HAP-1 (cell line): ENCODE measurements at regions not wholly inside any gene's neighbourhood (a gene's known extent, or its start where the extent isn't known, plus 50 kb on each side); places are given as distances from the start of the nearest gene placed in this dataset.

Experiments
- DNase-seq, 2 experiments: peaks; one replicate each; pipeline ENCODE4 v3.0.0-alpha.2; 2016 to 2020; ENCODE audit warnings: low spot score in 2 of 2
- H3K27me3 ChIP-seq: fragments of 250-450 bp; sonication (Bioruptor Pico); 2 replicates; pipeline ENCODE4 v1.5.1; 2020; ENCODE audit warnings: low read depth, mild to moderate bottlenecking, moderate library complexity
- H3K36me3 ChIP-seq: fragments of 250-450 bp; sonication (Bioruptor Pico); replicated peaks from 2 replicates; pipeline ENCODE4 v1.5.1; 2020; ENCODE audit warnings: mild to moderate bottlenecking
- H3K4me1 ChIP-seq: fragments of 250-450 bp; sonication (Bioruptor Pico); 2 replicates; pipeline ENCODE4 v1.5.1; 2020; ENCODE audit warnings: mild to moderate bottlenecking
- H3K4me3 ChIP-seq: fragments of 250-450 bp; sonication (Bioruptor Pico); 2 replicates; pipeline ENCODE4 v1.5.1; 2020; ENCODE audit warnings: mild to moderate bottlenecking, moderate library complexity
- H3K9me3 ChIP-seq: fragments of 250-450 bp; sonication (Bioruptor Pico); 2 replicates; pipeline ENCODE4 v1.5.1; 2020; ENCODE audit warnings: mild to moderate bottlenecking, moderate library complexity
- in situ Hi-C: fragments of 300-500 bp; cut with MboI; formaldehyde crosslinking; loops from 3 replicates; pipeline ENCODE4 v1.14.3; 2020; ENCODE audit warnings: low sequenced_read_pairs, inconsistent platforms, mixed read lengths

- H3K27me3 ChIP-seq, result no peaks in the 10 kb centered on the region
- no peaks in the 10 kb centered on the region for H3K9me3 ChIP-seq
- no peaks in the 10 kb centered on the region for H3K4me1 ChIP-seq
- H3K36me3 ChIP-seq, result no peaks in the 10 kb centered on the region
- no peak overlapping the region for H3K4me3 ChIP-seq
- in situ Hi-C loops, result no loop called here
- no peak for DNase-seq
These were observed 125.7 kb downstream of the OAT start for GRCh38 chr10:124292911-124293615.

- H3K4me1 ChIP-seq, result no peaks in the 10 kb centered on the region
These were observed 127.6 kb downstream of the OAT start for GRCh38 chr10:124291001-124291701.

GRCh38 chr10:124289851-124290795 lies 128.6 kb downstream of the OAT start:
- no peak for DNase-seq
- H3K36me3 ChIP-seq, result no peaks in the 10 kb centered on the region
- H3K4me3 ChIP-seq, result no peak overlapping the region
- no peaks in the 10 kb centered on the region for H3K4me1 ChIP-seq
- in situ Hi-C loops, result no loop called here
- H3K27me3 ChIP-seq, result no peaks in the 10 kb centered on the region
- H3K9me3 ChIP-seq, result no peaks in the 10 kb centered on the region

More at GRCh38 chr10:124291001-124291701, 127.6 kb downstream of the OAT start:
- no peaks in the 10 kb centered on the region for H3K9me3 ChIP-seq
- in situ Hi-C loops, result no loop called here
- no peaks in the 10 kb centered on the region for H3K27me3 ChIP-seq
- H3K36me3 ChIP-seq, result no peaks in the 10 kb centered on the region
- H3K4me3 ChIP-seq, result no peak overlapping the region
- DNase-seq, result no peak

- DNase-seq, result no peak
- no peaks in the 10 kb centered on the region for H3K27me3 ChIP-seq
- no peak overlapping the region for H3K4me3 ChIP-seq
- no peaks in the 10 kb centered on the region for H3K36me3 ChIP-seq
- no peaks in the 10 kb centered on the region for H3K9me3 ChIP-seq
- H3K4me1 ChIP-seq, result no peaks in the 10 kb centered on the region
- in situ Hi-C loops, result no loop called here
These were observed 129.5 kb downstream of the OAT start for GRCh38 chr10:124288928-124289850.

- DNase-seq, result no peak
- in situ Hi-C loops, result no loop called here
These were observed 130.2 kb downstream of the OAT start for GRCh38 chr10:124288486-124288885.

GRCh38 chr10:124287791-124288190 lies 130.9 kb downstream of the OAT start:
- no peak overlapping the region for H3K4me3 ChIP-seq
- DNase-seq, result no peak
- no peaks in the 10 kb centered on the region for H3K27me3 ChIP-seq
- H3K4me1 ChIP-seq, result no peaks in the 10 kb centered on the region
- H3K9me3 ChIP-seq, result no peaks in the 10 kb centered on the region
- in situ Hi-C loops, result no loop called here
- no peaks in the 10 kb centered on the region for H3K36me3 ChIP-seq

More at GRCh38 chr10:124288486-124288885, 130.2 kb downstream of the OAT start:
- H3K36me3 ChIP-seq, result no peaks in the 10 kb centered on the region
- no peak overlapping the region for H3K4me3 ChIP-seq
- no peaks in the 10 kb centered on the region for H3K27me3 ChIP-seq
- H3K9me3 ChIP-seq, result no peaks in the 10 kb centered on the region
- H3K4me1 ChIP-seq, result no peaks in the 10 kb centered on the region

- in situ Hi-C loops, result no loop called here
- no peaks in the 10 kb centered on the region for H3K36me3 ChIP-seq
- H3K9me3 ChIP-seq, result no peaks in the 10 kb centered on the region
- H3K27me3 ChIP-seq, result no peaks in the 10 kb centered on the region
- H3K4me3 ChIP-seq, result no peak overlapping the region
- no peaks in the 10 kb centered on the region for H3K4me1 ChIP-seq
- no peak for DNase-seq
These were observed 131.5 kb downstream of the OAT start for GRCh38 chr10:124287071-124287685.

GRCh38 chr10:124286621-124287020 lies 132.1 kb downstream of the OAT start:
- no peaks in the 10 kb centered on the region for H3K36me3 ChIP-seq
- in situ Hi-C loops, result no loop called here
- H3K4me3 ChIP-seq, result no peak overlapping the region
- no peaks in the 10 kb centered on the region for H3K9me3 ChIP-seq
- DNase-seq, result no peak
- H3K27me3 ChIP-seq, result no peaks in the 10 kb centered on the region
- H3K4me1 ChIP-seq, result no peaks in the 10 kb centered on the region

- Histone ChIP-seq H3K4me3 (no peak overlapping the region), H3K9me3 (no peaks in the 10 kb centered on the region), H3K27me3 (no peaks in the 10 kb centered on the region), H3K4me1 (no peaks in the 10 kb centered on the region), H3K36me3 (no peaks in the 10 kb centered on the region)
- in situ Hi-C loops, result no loop called here
- DNase-seq, result no peak
These were observed 132.9 kb downstream of the OAT start for GRCh38 chr10:124285587-124286527.

GRCh38 chr10:124283949-124284250 lies 134.8 kb downstream of the OAT start:
- no peak overlapping the region for H3K4me3 ChIP-seq
- H3K36me3 ChIP-seq, result no peaks in the 10 kb centered on the region
- H3K9me3 ChIP-seq, result no peaks in the 10 kb centered on the region
- H3K4me1 ChIP-seq, result no peaks in the 10 kb centered on the region
- DNase-seq, result no peak
- in situ Hi-C loops, result no loop called here
- H3K27me3 ChIP-seq, result no peaks in the 10 kb centered on the region

- Histone ChIP-seq H3K9me3 (no peaks in the 10 kb centered on the region), H3K4me1 (no peaks in the 10 kb centered on the region), H3K27me3 (no peaks in the 10 kb centered on the region), H3K4me3 (no peak overlapping the region), H3K36me3 (no peaks in the 10 kb centered on the region)
- in situ Hi-C loops, result no loop called here
- DNase-seq, result no peak
These were observed 135.3 kb downstream of the OAT start for GRCh38 chr10:124283215-124283948.
